ENCODE measurements at regions not wholly inside any gene's neighbourhood (a gene's known extent, or its start where the extent isn't known, plus 50 kb on each side); places are given as distances from the start of the nearest gene placed in this dataset.

GRCh38 chr13:65103351-65103750 lies 2126.8 kb downstream of the PCDH9 start:
- no peak for TF ChIP-seq CTCF (conservative IDR thresholded peaks at IDR 0.05)
- no peak for TF ChIP-seq ZFX (IDR thresholded peaks at IDR 0.05)

All from C4-2B (cell line).